Ureter (tissue), 1 donor: ENCODE measurements at regions not wholly inside any gene's neighbourhood (a gene's known extent, or its start where the extent isn't known, plus 50 kb on each side); places are given as distances from the start of the nearest gene placed in this dataset.

Source experiments
- DNase-seq: peaks from one replicate; pipeline ENCODE4 v3.0.0-alpha.2; 2020; ENCODE audit warnings: low spot score
- donor health status: DM: yes; HTN: yes; CAD: no.

- no peak for DNase-seq
Observed at GRCh38 chr13:65035302-65035701, 2194.8 kb downstream of the PCDH9 start.

GRCh38 chr13:65034266-65034665, 2195.9 kb downstream of the PCDH9 start:
- no peak for DNase-seq

GRCh38 chr13:65032825-65033224, 2197.3 kb downstream of the PCDH9 start:
- no peak for DNase-seq

GRCh38 chr13:65028101-65028500, 2202.0 kb downstream of the PCDH9 start:
- DNase-seq, result no peak

- no peak for DNase-seq
Observed at GRCh38 chr13:65026505-65026904, 2203.6 kb downstream of the PCDH9 start.

GRCh38 chr13:65011378-65011777, 2218.8 kb downstream of the PCDH9 start:
- no peak for DNase-seq

- DNase-seq, result no peak
Observed at GRCh38 chr13:64997438-64997837, 2232.7 kb downstream of the PCDH9 start.

- no peak for DNase-seq
Observed at GRCh38 chr13:64993514-64994164, 2236.5 kb downstream of the PCDH9 start.

GRCh38 chr13:64992314-64992713, 2237.8 kb downstream of the PCDH9 start:
- no peak for DNase-seq

GRCh38 chr13:64985075-64985474, 2245.1 kb downstream of the PCDH9 start:
- no peak for DNase-seq

GRCh38 chr13:64962404-64962803, 2267.7 kb downstream of the PCDH9 start:
- no peak for DNase-seq

- no peak for DNase-seq
Observed at GRCh38 chr13:64959276-64959675, 2270.9 kb downstream of the PCDH9 start.

- DNase-seq, result no peak
Observed at GRCh38 chr13:64958106-64958505, 2272.0 kb downstream of the PCDH9 start.

GRCh38 chr13:64938660-64939059, 2291.5 kb downstream of the PCDH9 start:
- DNase-seq, result no peak

GRCh38 chr13:64937302-64937701, 2292.8 kb downstream of the PCDH9 start:
- no peak for DNase-seq

GRCh38 chr13:64936879-64937278, 2293.3 kb downstream of the PCDH9 start:
- no peak for DNase-seq

- no peak for DNase-seq
Observed at GRCh38 chr13:64935441-64935840, 2294.7 kb downstream of the PCDH9 start.

GRCh38 chr13:64934569-64935362, 2295.4 kb downstream of the PCDH9 start:
- DNase-seq, result no peak

- DNase-seq, result no peak
Observed at GRCh38 chr13:64930636-64931035, 2299.5 kb downstream of the PCDH9 start.

GRCh38 chr13:64928696-64929499, 2301.2 kb downstream of the PCDH9 start:
- no peak for DNase-seq

- no peak for DNase-seq
Observed at GRCh38 chr13:64925727-64926126, 2304.4 kb downstream of the PCDH9 start.

GRCh38 chr13:64925284-64925683, 2304.9 kb downstream of the PCDH9 start:
- DNase-seq, result no peak

- no peak for DNase-seq
Observed at GRCh38 chr13:64924401-64924800, 2305.7 kb downstream of the PCDH9 start.
